Ascending aorta (tissue), 2 donors: ENCODE measurements at regions not wholly inside any gene's neighbourhood (a gene's known extent, or its start where the extent isn't known, plus 50 kb on each side); places are given as distances from the start of the nearest gene placed in this dataset.

ENCODE experiments used
- DNase-seq, 2 donors: peaks; one replicate each; pipeline ENCODE4 v3.0.0-alpha.2; 2019; ENCODE audit warnings: low spot score in 2 of 2
- H3K27ac ChIP-seq, 2 donors: fragments of 200-600 bp; sonication (generic); one replicate each; pipeline ENCODE4 v1.5.1; 2016 to 2017; ENCODE audit warnings: mild to moderate bottlenecking in 1 of 2
- H3K27me3 ChIP-seq: fragments of 200-600 bp; sonication (generic); one replicate; pipeline ENCODE4 v1.5.1; 2017
- H3K36me3 ChIP-seq, 2 donors: fragments of 200-600 bp; sonication (generic); one replicate each; pipeline ENCODE4 v1.5.1; 2016
- H3K4me1 ChIP-seq, 2 donors: fragments of 200-600 bp; sonication (generic); one replicate each; pipeline ENCODE4 v1.5.1; 2016 to 2017; ENCODE audit warnings: mild to moderate bottlenecking in 1 of 2
- H3K4me3 ChIP-seq, 2 donors: fragments of 200-600 bp; sonication (generic); one replicate each; pipeline ENCODE4 v1.5.1; 2016 to 2017; ENCODE audit warnings: mild to moderate bottlenecking in 1 of 2
- H3K9me3 ChIP-seq, 2 donors: fragments of 200-600 bp; sonication (generic); one replicate each; pipeline ENCODE4 v1.5.1; 2016
- CTCF ChIP-seq, 3 experiments: fragments of 200-600 bp in 2 of 3; fragments of 450-650 bp in 1 of 3; sonication (generic) in 2 of 3; IDR thresholded peaks; one replicate each; pipeline ENCODE4 v1.5.1; 2016 to 2019; ENCODE audit warnings: antibody characterized with exemption in 3 of 3, mild to moderate bottlenecking in 1 of 3, moderate library complexity in 1 of 3
- intact Hi-C: fragments of 100-400 bp; cut with DNase I; formaldehyde crosslinking; loops from one replicate; pipeline ENCODE4 v1.15.1; 2023

GRCh38 chr14:86838363-86838762 is 1154.6 kb downstream of the GALC start:
- no peaks in the 10 kb centered on the region for H3K4me1 ChIP-seq
- H3K36me3 ChIP-seq, result no peaks in the 10 kb centered on the region
- no peaks in the 10 kb centered on the region for H3K9me3 ChIP-seq
- H3K27ac ChIP-seq, result no peak overlapping the region
- H3K4me3 ChIP-seq, result no peak overlapping the region
- TF ChIP-seq CTCF (IDR thresholded peaks at IDR 0.05), result no peak
- intact Hi-C loops, result no loop called here
- DNase-seq, result no peak
- H3K27me3 ChIP-seq, result no peaks in the 10 kb centered on the region

- TF ChIP-seq CTCF (IDR thresholded peaks at IDR 0.05), result no peak
- intact Hi-C loops, result no loop called here
These were observed 1166.3 kb downstream of the GALC start for GRCh38 chr14:86826661-86827060.

GRCh38 chr14:86824167-86824566 is 1168.8 kb downstream of the GALC start:
- Histone ChIP-seq H3K9me3 (no peaks in the 10 kb centered on the region), H3K4me1 (no peaks in the 10 kb centered on the region), H3K36me3 (no peaks in the 10 kb centered on the region), H3K4me3 (no peak overlapping the region), H3K27ac (no peak overlapping the region), H3K27me3 (no peaks in the 10 kb centered on the region)
- TF ChIP-seq CTCF (IDR thresholded peaks at IDR 0.05), result no peak
- no peak for DNase-seq
- intact Hi-C loops, result no loop called here

More at GRCh38 chr14:86826661-86827060, 1166.3 kb downstream of the GALC start:
- H3K36me3 ChIP-seq, result no peaks in the 10 kb centered on the region
- no peak overlapping the region for H3K4me3 ChIP-seq
- no peaks in the 10 kb centered on the region for H3K9me3 ChIP-seq
- no peak overlapping the region for H3K27ac ChIP-seq
- no peaks in the 10 kb centered on the region for H3K4me1 ChIP-seq
- DNase-seq, result no peak
- no peaks in the 10 kb centered on the region for H3K27me3 ChIP-seq

GRCh38 chr14:86823581-86823980 is 1169.4 kb downstream of the GALC start:
- intact Hi-C loops, result no loop called here
- Histone ChIP-seq H3K27me3 (no peaks in the 10 kb centered on the region), H3K4me1 (no peaks in the 10 kb centered on the region), H3K36me3 (no peaks in the 10 kb centered on the region), H3K4me3 (no peak overlapping the region), H3K9me3 (no peaks in the 10 kb centered on the region), H3K27ac (no peak overlapping the region)
- no peak for DNase-seq
- TF ChIP-seq CTCF (IDR thresholded peaks at IDR 0.05), result no peak

- Histone ChIP-seq H3K4me1 (no peaks in the 10 kb centered on the region), H3K27ac (no peak overlapping the region), H3K27me3 (no peaks in the 10 kb centered on the region), H3K36me3 (no peaks in the 10 kb centered on the region), H3K9me3 (peaks cover 0 to 5% of the 10 kb centered on the region in 2 donors), H3K4me3 (no peak overlapping the region)
- no peak for TF ChIP-seq CTCF (IDR thresholded peaks at IDR 0.05)
- intact Hi-C loops, result no loop called here
- no peak for DNase-seq
These were observed 1177.6 kb downstream of the GALC start for GRCh38 chr14:86815341-86815740.

- no peak for DNase-seq
- no peak overlapping the region for H3K27ac ChIP-seq
- no peaks in the 10 kb centered on the region for H3K9me3 ChIP-seq
- H3K4me3 ChIP-seq, result no peak overlapping the region
- TF ChIP-seq CTCF (IDR thresholded peaks at IDR 0.05), result no peak
- H3K27me3 ChIP-seq, result no peaks in the 10 kb centered on the region
- H3K4me1 ChIP-seq, result no peaks in the 10 kb centered on the region
- intact Hi-C loops, result no loop called here
- no peaks in the 10 kb centered on the region for H3K36me3 ChIP-seq
These were observed 1190.3 kb downstream of the GALC start for GRCh38 chr14:86802726-86803125.
